ENCODE measurements at regions not wholly inside any gene's neighbourhood (a gene's known extent, or its start where the extent isn't known, plus 50 kb on each side); places are given as distances from the start of the nearest gene placed in this dataset.

- TF ChIP-seq PATZ1 (CRISPR knock-in tag; IDR thresholded peaks at IDR 0.05; ENCODE audit: borderline replicate concordance) = no peak
- no peak for TF ChIP-seq L3MBTL2 (IDR thresholded peaks at IDR 0.05)
- TF ChIP-seq HDAC8 (tag; IDR thresholded peaks at IDR 0.05) = no peak
- no peak for TF ChIP-seq ATF1 (CRISPR knock-in tag; IDR thresholded peaks at IDR 0.05)
- no peak for TF ChIP-seq ATF1 (tag; IDR thresholded peaks at IDR 0.05)
- TF ChIP-seq ZNF174 (CRISPR knock-in tag; IDR thresholded peaks at IDR 0.05) = no peak
These were observed 124.4 kb upstream of the PGR start for GRCh38 chr11:101254037-101254436.
